HG03378 (cell line): ENCODE measurements at regions not wholly inside any gene's neighbourhood (a gene's known extent, or its start where the extent isn't known, plus 50 kb on each side); places are given as distances from the start of the nearest gene placed in this dataset.

Experiments
- ATAC-seq: cut with Tn5 transposase; IDR thresholded peaks from one replicate; pipeline ENCODE4 v1.9.1; 2021; ENCODE audit warnings: mild to moderate bottlenecking, moderate library complexity; ENCODE audit not compliant: unreplicated experiment

GRCh38 chr3:29099296-29099695 is 181.6 kb upstream of the RBMS3 start:
- ATAC-seq: no peak

- ATAC-seq: no peak
Observed at GRCh38 chr3:29099775-29100174, 181.1 kb upstream of the RBMS3 start.

GRCh38 chr3:29100292-29100691 is 180.6 kb upstream of the RBMS3 start:
- no peak for ATAC-seq

- no peak for ATAC-seq
Observed at GRCh38 chr3:29128001-29128400, 152.9 kb upstream of the RBMS3 start.

- no peak for ATAC-seq
Observed at GRCh38 chr3:29137601-29138000, 143.3 kb upstream of the RBMS3 start.

GRCh38 chr3:29138171-29138570 is 142.7 kb upstream of the RBMS3 start:
- ATAC-seq: no peak

GRCh38 chr3:29140666-29141065 is 140.2 kb upstream of the RBMS3 start:
- no peak for ATAC-seq

GRCh38 chr3:29141197-29141917 is 139.5 kb upstream of the RBMS3 start:
- ATAC-seq: no peak

GRCh38 chr3:29141918-29142275 is 139.0 kb upstream of the RBMS3 start:
- ATAC-seq: no peak

GRCh38 chr3:29143151-29143550 is 137.7 kb upstream of the RBMS3 start:
- ATAC-seq: no peak

- no peak for ATAC-seq
Observed at GRCh38 chr3:29144361-29144760, 136.5 kb upstream of the RBMS3 start.

- ATAC-seq: no peak
Observed at GRCh38 chr3:29144807-29145206, 136.1 kb upstream of the RBMS3 start.

GRCh38 chr3:29145360-29145759 is 135.5 kb upstream of the RBMS3 start:
- no peak for ATAC-seq

GRCh38 chr3:29152379-29152778 is 128.5 kb upstream of the RBMS3 start:
- no peak for ATAC-seq

GRCh38 chr3:29153811-29154210 is 127.1 kb upstream of the RBMS3 start:
- peak; percentile 77 for ATAC-seq

GRCh38 chr3:29156086-29156715 is 124.7 kb upstream of the RBMS3 start:
- no peak for ATAC-seq

- ATAC-seq: no peak
Observed at GRCh38 chr3:29164825-29165224, 116.0 kb upstream of the RBMS3 start.

GRCh38 chr3:29167180-29167579 is 113.7 kb upstream of the RBMS3 start:
- ATAC-seq: no peak

- ATAC-seq: no peak
Observed at GRCh38 chr3:29168081-29168480, 112.8 kb upstream of the RBMS3 start.

- ATAC-seq: no peak
Observed at GRCh38 chr3:29168696-29169095, 112.2 kb upstream of the RBMS3 start.

- no peak for ATAC-seq
Observed at GRCh38 chr3:29169451-29169850, 111.4 kb upstream of the RBMS3 start.

GRCh38 chr3:29171043-29171990 is 109.6 kb upstream of the RBMS3 start:
- no peak for ATAC-seq
